Natural killer cell treated with Interleukin-12 subunit alpha and Interleukin-12 subunit beta and Interleukin-15 and Interleukin-18, amount 100 ng/mL, for 72 hours (primary cell): ENCODE measurements at regions not wholly inside any gene's neighbourhood (a gene's known extent, or its start where the extent isn't known, plus 50 kb on each side); places are given as distances from the start of the nearest gene placed in this dataset.

Experiments
- ATAC-seq, 2 donors: fragments of 150-1000 bp; cut with Tn5 transposase in 1 of 2; sonication (Bioruptor Pico), chemical (Tn5 transposase) in 1 of 2; 2 replicates each; pipeline ENCODE4 v1.10.0; 2021
- DNase-seq: peaks from one replicate; pipeline ENCODE4 v3.0.0; 2022; ENCODE audit warnings: low spot score
- H3K27ac Mint-ChIP-seq, 2 donors: 1 replicate in 1 of 2; 2 replicates in 1 of 2; pipeline ENCODE4 v1.8.0; 2022; ENCODE audit warnings: mixed read lengths in 2 of 2, mild to moderate bottlenecking in 1 of 2, moderate library complexity in 1 of 2
- H3K27me3 Mint-ChIP-seq, 2 donors: 1 replicate in 1 of 2; 2 replicates in 1 of 2; pipeline ENCODE4 v1.8.0; 2022; ENCODE audit warnings: mixed read lengths in 2 of 2
- H3K36me3 Mint-ChIP-seq: one replicate; pipeline ENCODE4 v1.8.0; 2022; ENCODE audit warnings: mixed read lengths
- H3K4me1 Mint-ChIP-seq, 2 donors: 1 replicate in 1 of 2; 2 replicates in 1 of 2; pipeline ENCODE4 v1.8.0; 2022; ENCODE audit warnings: low read depth in 2 of 2, mixed read lengths in 2 of 2, mild to moderate bottlenecking in 1 of 2
- H3K4me3 Mint-ChIP-seq: one replicate; pipeline ENCODE4 v1.8.0; 2022; ENCODE audit warnings: mixed read lengths
- H3K9me3 Mint-ChIP-seq: 2 replicates; pipeline ENCODE4 v1.8.0; 2022; ENCODE audit warnings: mixed read lengths

DNA sequence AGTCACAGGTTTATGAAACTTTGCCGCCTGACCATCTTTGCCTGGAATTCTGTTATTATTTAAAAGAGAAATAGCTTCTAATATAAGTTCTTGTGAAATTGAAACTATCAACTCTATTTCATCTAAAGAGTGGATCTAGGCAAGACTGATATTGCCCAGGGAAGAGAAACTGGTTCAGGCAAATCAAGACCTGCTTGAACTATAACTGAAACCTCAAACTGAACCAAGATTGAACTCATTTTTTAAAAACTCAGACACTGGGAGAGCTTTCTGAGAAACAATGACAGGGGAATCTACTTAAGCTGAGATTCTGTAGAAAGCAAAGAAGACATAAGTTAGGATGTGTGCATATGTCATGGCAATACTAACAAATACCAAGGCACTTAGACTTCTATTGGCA, 815.8 kb downstream of the BRINP1 start:
- no peaks in the 10 kb centered on the region for H3K27me3 Mint-ChIP-seq
- peaks cover 20% of the 10 kb centered on the region for H3K9me3 Mint-ChIP-seq
- no peak overlapping the region for H3K4me3 Mint-ChIP-seq
- H3K27ac Mint-ChIP-seq = no peak overlapping the region
- DNase-seq = no peak
- no peaks in the 10 kb centered on the region for H3K4me1 Mint-ChIP-seq
- peaks cover 5% of the 10 kb centered on the region for H3K36me3 Mint-ChIP-seq
- ATAC-seq = no peak

DNA sequence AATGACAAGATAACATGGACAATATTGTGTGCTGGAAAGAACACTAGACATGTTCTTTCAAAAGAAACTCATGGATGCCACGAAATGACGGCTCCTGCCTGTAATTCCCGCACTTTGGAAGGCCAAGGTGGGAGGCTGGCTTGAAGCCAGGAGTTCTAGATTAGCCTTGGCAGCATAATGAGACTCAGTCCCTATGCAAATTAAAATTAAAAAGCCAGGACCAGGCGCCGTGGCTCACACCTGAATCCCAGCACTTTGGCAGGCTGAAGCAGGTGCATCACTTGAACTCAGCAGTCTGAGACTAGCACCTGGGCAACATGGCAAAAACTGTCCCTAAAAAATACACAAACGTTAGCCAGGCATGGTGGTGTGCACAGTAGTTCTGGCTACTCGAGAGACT, 814.2 kb downstream of the BRINP1 start:
- no peak for ATAC-seq
- Mint-ChIP-seq H3K4me3 (no peak overlapping the region), H3K27ac (no peak overlapping the region), H3K4me1 (no peaks in the 10 kb centered on the region), H3K36me3 (peaks cover 5% of the 10 kb centered on the region), H3K27me3 (no peaks in the 10 kb centered on the region), H3K9me3 (peaks cover 20% of the 10 kb centered on the region)
- DNase-seq = no peak

DNA sequence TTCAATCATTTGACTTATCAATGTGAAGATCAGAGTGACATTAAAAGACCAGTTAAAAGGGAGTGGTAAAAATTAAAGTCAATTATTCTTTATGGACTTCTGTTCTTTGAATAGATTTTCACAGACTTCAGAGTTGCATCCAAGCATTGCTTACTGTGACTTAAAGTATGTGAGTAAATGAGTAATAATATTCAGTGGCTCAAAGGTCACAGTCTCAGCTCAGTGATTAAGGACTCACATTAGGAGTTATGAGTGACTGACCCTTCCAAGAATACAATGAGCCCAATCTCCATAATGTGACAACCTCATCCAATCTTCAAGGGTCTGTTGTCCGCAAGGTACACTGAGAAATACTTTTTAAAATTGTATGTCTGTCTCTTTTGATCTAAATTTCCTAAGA, 811.2 kb downstream of the BRINP1 start:
- H3K4me1 Mint-ChIP-seq = no peaks in the 10 kb centered on the region
- DNase-seq (no peak), ATAC-seq (no peak)
- H3K36me3 Mint-ChIP-seq = peaks cover 5% of the 10 kb centered on the region
- no peaks in the 10 kb centered on the region for H3K27me3 Mint-ChIP-seq
- no peak overlapping the region for H3K27ac Mint-ChIP-seq
- H3K4me3 Mint-ChIP-seq = no peak overlapping the region
- H3K9me3 Mint-ChIP-seq = peaks cover 9% of the 10 kb centered on the region

DNA sequence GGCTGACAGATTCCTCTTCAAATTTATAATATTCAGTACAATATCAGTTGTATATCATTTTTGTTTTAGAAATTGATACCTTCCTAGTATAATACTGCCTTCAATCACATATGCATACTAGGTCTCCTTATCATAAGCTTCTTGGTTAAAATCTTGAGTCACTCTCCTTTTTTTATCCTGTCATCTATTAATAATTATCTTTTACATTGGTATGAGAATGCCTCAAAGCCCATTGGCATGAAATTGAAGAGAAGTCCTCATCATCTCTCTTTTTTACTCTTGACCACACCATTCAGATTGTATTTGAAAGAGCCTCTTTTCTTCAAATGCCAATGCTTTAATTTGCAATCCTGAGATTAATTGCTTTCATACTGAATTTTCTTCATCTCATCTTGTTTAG, 810.3 kb downstream of the BRINP1 start:
- H3K9me3 Mint-ChIP-seq = peaks cover 11% of the 10 kb centered on the region
- H3K27me3 Mint-ChIP-seq = no peaks in the 10 kb centered on the region
- H3K4me3 Mint-ChIP-seq = no peak overlapping the region
- peaks cover 5% of the 10 kb centered on the region for H3K36me3 Mint-ChIP-seq
- no peak for DNase-seq
- no peak for ATAC-seq
- no peaks in the 10 kb centered on the region for H3K4me1 Mint-ChIP-seq
- H3K27ac Mint-ChIP-seq = no peak overlapping the region

DNA sequence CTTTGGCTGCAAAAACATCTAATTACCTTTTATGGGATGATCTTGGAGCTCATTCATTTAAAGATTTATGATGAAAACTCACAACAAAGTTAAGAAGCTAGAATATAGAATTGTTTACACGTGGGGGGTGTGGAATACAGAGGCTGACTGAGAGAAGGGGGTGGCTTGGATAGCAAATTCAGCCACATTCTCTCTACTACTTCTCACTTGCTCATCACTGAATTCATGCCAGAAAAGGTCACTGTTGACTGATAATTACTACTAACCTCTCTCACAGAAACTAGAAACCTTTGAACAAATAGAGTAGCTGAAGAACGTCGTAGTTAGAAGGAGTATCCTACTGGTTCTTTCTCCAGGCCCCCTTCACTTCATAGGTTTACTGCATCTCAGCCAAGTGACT, 808.2 kb downstream of the BRINP1 start:
- peaks cover 8% of the 10 kb centered on the region for H3K9me3 Mint-ChIP-seq
- H3K27ac Mint-ChIP-seq = no peak overlapping the region
- no peaks in the 10 kb centered on the region for H3K4me1 Mint-ChIP-seq
- peaks cover 1% of the 10 kb centered on the region for H3K36me3 Mint-ChIP-seq
- H3K27me3 Mint-ChIP-seq = no peaks in the 10 kb centered on the region
- no peak for DNase-seq
- no peak overlapping the region for H3K4me3 Mint-ChIP-seq
- no peak for ATAC-seq

DNA sequence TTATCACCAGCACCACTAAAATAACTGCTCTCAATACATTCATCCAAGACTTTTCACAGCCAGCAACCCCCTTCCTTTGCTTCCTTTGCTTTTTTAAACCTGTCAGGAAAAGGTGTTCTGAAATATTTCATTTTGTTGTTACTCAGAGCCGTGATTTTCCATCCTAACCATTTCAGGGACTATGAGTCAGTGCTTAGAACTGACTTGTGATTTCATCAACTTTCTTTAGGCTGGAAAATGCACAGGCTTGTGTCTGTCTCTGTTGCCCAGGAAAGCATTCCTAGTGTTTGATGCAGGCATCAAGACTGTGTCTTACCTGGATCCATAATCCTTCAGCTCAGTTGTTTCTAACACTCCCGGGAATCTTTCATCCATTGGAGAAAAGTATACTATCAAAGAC, 805.6 kb downstream of the BRINP1 start:
- Mint-ChIP-seq H3K9me3 (peaks cover 3% of the 10 kb centered on the region), H3K4me3 (no peak overlapping the region), H3K36me3 (no peaks in the 10 kb centered on the region), H3K27ac (no peak overlapping the region), H3K4me1 (no peaks in the 10 kb centered on the region), H3K27me3 (no peaks in the 10 kb centered on the region)
- DNase-seq = no peak
- ATAC-seq = no peak

DNA sequence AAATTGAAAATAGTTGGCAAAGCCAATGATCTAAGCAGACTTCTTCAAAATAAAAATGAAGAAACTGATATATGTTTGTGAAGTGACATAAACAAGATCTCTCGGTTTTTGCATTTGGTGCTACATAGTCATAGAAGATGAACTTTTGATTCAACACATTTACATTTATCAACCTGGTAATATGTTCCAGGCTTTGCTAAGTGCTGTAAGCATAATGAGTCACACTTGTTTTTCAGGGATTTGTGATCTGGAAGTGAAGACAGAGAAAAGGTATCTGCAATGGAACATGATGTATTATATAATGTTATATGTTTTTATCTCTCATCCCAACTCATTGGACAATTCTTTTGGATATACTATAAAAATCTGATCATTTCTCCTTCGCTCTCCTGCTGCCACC, 801.4 kb downstream of the BRINP1 start:
- Mint-ChIP-seq H3K27ac (no peak overlapping the region), H3K27me3 (no peaks in the 10 kb centered on the region), H3K4me3 (no peak overlapping the region), H3K36me3 (no peaks in the 10 kb centered on the region), H3K4me1 (no peaks in the 10 kb centered on the region), H3K9me3 (peaks cover 8% of the 10 kb centered on the region)
- no peak for DNase-seq
- no peak for ATAC-seq

DNA sequence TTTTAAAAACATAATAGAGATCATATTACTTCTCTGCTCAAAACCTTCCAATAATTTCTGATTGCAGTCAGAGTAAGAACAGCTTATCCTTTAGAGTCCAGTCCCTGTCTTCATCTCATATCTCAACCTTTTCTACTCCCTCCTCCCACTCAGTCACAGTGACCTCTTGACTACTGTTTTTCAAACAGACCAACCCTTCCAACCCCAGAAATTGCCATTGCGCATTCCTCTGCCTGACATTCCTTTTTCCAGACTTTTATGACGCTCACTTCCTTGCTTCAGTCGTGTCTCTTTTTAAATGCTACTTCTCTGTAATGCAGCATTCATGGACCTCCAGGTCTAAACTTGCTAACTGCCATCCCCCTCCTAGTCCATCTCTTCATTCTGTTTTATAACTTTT, 800.5 kb downstream of the BRINP1 start:
- ATAC-seq = no peak
- H3K4me1 Mint-ChIP-seq = no peaks in the 10 kb centered on the region
- H3K9me3 Mint-ChIP-seq = peaks cover 6% of the 10 kb centered on the region
- DNase-seq = no peak
- no peak overlapping the region for H3K4me3 Mint-ChIP-seq
- no peaks in the 10 kb centered on the region for H3K36me3 Mint-ChIP-seq
- no peak overlapping the region for H3K27ac Mint-ChIP-seq
- H3K27me3 Mint-ChIP-seq = no peaks in the 10 kb centered on the region

DNA sequence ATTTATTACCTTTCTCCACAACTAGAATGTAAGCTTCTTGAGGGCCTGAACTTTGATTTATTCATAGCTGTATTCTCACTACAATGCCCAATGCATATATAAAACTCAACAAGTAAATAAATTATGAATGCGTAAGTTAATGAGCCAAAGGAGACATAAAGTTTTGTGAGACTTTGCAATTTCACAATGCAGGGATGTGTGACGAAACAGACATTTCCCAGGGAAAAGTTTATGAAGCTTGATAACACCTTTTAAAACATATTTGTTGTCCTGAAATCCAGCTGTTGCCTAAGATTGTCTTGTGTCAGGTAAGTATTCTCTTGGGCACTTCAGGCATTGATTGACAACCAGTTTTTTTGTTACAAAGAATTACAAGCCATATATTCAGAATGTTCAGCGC, 800.1 kb downstream of the BRINP1 start:
- Mint-ChIP-seq H3K27me3 (no peaks in the 10 kb centered on the region), H3K9me3 (peaks cover 6% of the 10 kb centered on the region)
- DNase-seq = no peak

DNA sequence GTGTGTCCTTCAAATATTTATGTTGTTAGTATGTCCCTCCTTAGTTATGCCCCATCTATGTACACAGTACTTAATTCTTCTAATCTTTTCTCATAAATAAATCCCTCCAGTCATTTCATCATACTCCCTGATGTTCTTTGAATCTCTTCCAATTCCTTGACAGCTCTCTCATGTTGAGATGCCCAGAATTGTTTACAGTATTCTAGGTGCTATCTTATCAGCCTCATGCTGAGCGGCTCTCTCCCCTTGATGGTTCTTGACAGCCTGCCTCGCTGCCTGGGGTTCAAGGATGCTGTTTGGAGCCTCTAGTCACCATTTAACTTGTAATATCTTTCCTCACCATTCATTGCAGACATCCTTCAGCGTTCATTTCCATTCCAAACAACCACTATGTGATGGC, 799.2 kb downstream of the BRINP1 start:
- ATAC-seq = no peak
- H3K9me3 Mint-ChIP-seq = peaks cover 8% of the 10 kb centered on the region
- no peak overlapping the region for H3K27ac Mint-ChIP-seq
- H3K4me3 Mint-ChIP-seq = no peak overlapping the region
- no peaks in the 10 kb centered on the region for H3K27me3 Mint-ChIP-seq
- no peaks in the 10 kb centered on the region for H3K4me1 Mint-ChIP-seq
- H3K36me3 Mint-ChIP-seq = no peaks in the 10 kb centered on the region
- no peak for DNase-seq

More for the DNA sequence above, 800.1 kb downstream of the BRINP1 start:
- Mint-ChIP-seq H3K4me3 (no peak overlapping the region), H3K36me3 (no peaks in the 10 kb centered on the region), H3K27ac (no peak overlapping the region), H3K4me1 (no peaks in the 10 kb centered on the region)
- no peak for ATAC-seq

DNA sequence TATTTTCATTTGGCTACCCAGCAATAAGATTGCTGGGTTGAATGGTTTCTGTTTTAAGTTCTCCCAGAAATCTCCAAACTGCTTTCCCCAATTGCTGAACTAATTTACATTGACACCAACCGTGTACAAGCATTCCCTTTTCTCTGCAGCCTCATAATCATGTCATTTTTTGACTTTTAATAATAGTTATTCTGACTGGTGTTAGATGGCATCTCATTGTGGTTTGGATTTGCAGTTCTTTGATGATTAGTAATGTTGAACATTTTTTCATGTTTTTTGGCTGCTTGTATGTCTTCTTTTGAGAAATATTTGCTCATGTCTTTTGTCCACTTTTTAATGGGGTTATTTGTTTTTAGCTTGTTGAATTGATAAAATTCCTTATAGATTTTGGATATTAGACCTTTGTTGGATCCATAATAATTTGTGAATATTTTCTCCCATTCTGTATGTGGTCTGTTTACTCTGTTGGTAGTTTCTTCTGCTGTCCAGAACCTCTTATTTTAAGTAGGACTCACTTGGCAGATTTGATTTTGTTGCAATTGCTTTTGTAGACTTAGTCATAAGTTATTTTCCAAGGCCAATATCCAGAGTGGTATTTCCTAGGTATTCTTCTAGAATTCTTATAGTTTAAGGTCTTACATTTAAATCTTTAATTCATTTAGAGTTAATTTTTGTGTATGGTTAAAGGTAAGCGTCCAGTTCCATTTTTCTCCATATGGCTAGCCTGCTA, 793.7 kb downstream of the BRINP1 start:
- no peak for ATAC-seq
- peaks cover 4% of the 10 kb centered on the region for H3K36me3 Mint-ChIP-seq
- no peaks in the 10 kb centered on the region for H3K27me3 Mint-ChIP-seq
- no peaks in the 10 kb centered on the region for H3K4me1 Mint-ChIP-seq
- no peak overlapping the region for H3K27ac Mint-ChIP-seq
- no peak for DNase-seq
- no peak overlapping the region for H3K4me3 Mint-ChIP-seq
- H3K9me3 Mint-ChIP-seq = peaks cover 9% of the 10 kb centered on the region

DNA sequence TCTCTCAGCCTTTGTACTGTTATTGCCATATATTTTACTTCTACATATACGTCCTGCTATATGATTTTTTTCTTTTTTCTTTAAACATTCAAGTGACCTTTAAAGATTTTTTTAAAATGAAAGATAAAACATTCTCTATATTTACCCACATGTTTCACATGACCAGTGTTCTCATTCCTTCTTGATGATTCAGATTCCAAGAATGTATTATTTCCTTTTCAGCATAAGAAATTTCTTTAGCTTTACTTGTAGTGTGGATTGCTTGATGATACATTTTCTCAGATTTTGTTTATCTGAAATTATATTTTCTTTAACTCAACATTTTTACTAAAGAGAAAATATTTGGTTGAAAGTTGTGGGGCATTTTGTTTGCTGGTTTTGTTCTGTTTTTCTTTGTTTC, 792.1 kb downstream of the BRINP1 start:
- no peak overlapping the region for H3K27ac Mint-ChIP-seq
- no peaks in the 10 kb centered on the region for H3K27me3 Mint-ChIP-seq
- H3K4me1 Mint-ChIP-seq = no peaks in the 10 kb centered on the region
- peaks cover 4% of the 10 kb centered on the region for H3K36me3 Mint-ChIP-seq
- ATAC-seq (no peak), DNase-seq (no peak)
- no peak overlapping the region for H3K4me3 Mint-ChIP-seq
- peaks cover 12% of the 10 kb centered on the region for H3K9me3 Mint-ChIP-seq

DNA sequence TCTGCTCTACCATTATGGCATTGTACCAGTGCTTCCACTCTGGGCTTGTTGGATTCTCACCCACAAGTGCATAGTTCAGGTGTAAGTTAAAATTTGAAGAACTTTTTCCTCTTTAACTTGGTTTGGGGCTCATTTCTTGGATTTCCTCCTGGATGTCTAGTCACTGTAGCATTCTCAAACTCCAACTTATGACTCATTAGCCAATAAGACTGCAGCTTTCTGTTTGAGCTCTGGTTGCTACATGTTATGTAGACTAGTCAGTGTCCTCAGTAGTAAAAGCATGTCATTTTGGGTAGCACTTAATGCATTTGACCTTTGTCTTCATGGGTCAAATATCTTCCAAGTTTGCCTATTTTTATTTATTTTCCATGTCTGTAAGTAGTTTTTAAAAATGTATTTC, 790.8 kb downstream of the BRINP1 start:
- no peak for ATAC-seq
- no peak for DNase-seq
- Mint-ChIP-seq H3K9me3 (peaks cover 9% of the 10 kb centered on the region), H3K4me3 (no peak overlapping the region), H3K27ac (no peak overlapping the region), H3K36me3 (peaks cover 4% of the 10 kb centered on the region), H3K27me3 (no peaks in the 10 kb centered on the region), H3K4me1 (no peaks in the 10 kb centered on the region)

DNA sequence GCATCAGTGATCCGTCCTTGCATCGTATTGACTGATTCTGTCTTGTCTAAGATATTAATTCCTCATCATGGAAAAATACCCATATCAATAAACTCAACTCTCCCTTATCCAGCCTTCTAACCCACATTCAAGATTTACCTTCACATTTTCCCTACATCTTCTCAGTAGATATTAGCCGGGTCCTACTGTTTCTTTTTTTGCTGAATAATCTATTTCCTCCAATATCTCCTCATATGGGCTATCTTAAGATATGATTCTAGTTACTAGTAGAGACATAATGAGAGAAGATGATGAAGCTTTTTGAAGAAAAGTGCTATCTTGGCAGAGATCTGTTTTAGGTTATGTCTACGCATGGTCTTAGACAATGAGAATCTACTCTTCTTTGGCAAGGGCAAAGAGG, 785.8 kb downstream of the BRINP1 start:
- Mint-ChIP-seq H3K4me3 (no peak overlapping the region), H3K27ac (no peak overlapping the region), H3K27me3 (no peaks in the 10 kb centered on the region), H3K36me3 (peaks cover 4% of the 10 kb centered on the region), H3K9me3 (peaks cover 9% of the 10 kb centered on the region), H3K4me1 (no peaks in the 10 kb centered on the region)
- no peak for ATAC-seq
- DNase-seq = no peak

DNA sequence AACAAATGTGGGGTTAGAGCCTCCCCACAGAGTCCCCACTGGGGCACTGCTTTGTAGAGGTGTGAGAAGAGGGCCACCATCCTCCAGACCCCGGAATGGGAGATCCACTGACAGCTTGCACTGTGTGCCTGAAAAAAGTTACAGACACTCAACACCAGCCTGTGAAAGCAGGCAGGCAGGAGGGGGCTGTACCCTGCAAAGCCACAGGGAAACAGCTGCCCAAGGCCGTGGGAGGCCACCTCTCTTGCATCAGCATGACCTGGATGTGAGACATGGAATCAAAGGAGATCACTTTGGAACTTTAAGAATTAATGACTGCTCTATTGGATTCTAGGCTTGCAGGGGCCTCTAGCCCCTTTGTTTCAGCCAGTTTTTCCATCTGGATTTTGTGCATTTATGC, 782.3 kb downstream of the BRINP1 start:
- Mint-ChIP-seq H3K9me3 (peaks cover 6% of the 10 kb centered on the region), H3K27me3 (no peaks in the 10 kb centered on the region), H3K4me1 (no peaks in the 10 kb centered on the region), H3K36me3 (peaks cover 4% of the 10 kb centered on the region), H3K4me3 (no peak overlapping the region), H3K27ac (no peak overlapping the region)
- DNase-seq = no peak
- no peak for ATAC-seq
